ENCODE measurements at regions not wholly inside any gene's neighbourhood (a gene's known extent, or its start where the extent isn't known, plus 50 kb on each side); places are given as distances from the start of the nearest gene placed in this dataset.
"Not testable (repeated sequence)": the region's sequence is repeated elsewhere in the genome, so short reads cannot be mapped to it uniquely, and the experiment has no call there.

GRCh38 chr5:56294354-56294753, 61.2 kb upstream of the ANKRD55 start:
- TF ChIP-seq CTCF (IDR thresholded peaks at IDR 0.05): no peak
- ATAC-seq (no peak), DNase-seq (no peak)
- no peaks in the 10 kb centered on the region for H3K36me3 ChIP-seq
- H3K27me3 ChIP-seq: no peaks in the 10 kb centered on the region
- H3K4me1 ChIP-seq: no peaks in the 10 kb centered on the region
- H3K9me3 ChIP-seq: no peaks in the 10 kb centered on the region
- intact Hi-C loops (cut with DNase I): no loop called here
- no peak overlapping the region for H3K4me3 ChIP-seq
- H3K27ac ChIP-seq: no peak overlapping the region

GRCh38 chr5:56292874-56293273, 59.7 kb upstream of the ANKRD55 start:
- DNase-seq; H3K27me3 ChIP-seq; H3K27ac ChIP-seq; ATAC-seq; H3K36me3 ChIP-seq; H3K4me1 ChIP-seq; intact Hi-C loops (cut with DNase I); H3K9me3 ChIP-seq; H3K4me3 ChIP-seq: not testable (repeated sequence)

GRCh38 chr5:56291661-56292374, 58.7 kb upstream of the ANKRD55 start:
- ATAC-seq (no peak), DNase-seq (no peak)
- Histone ChIP-seq H3K4me1 (no peaks in the 10 kb centered on the region), H3K9me3 (no peaks in the 10 kb centered on the region), H3K27me3 (no peaks in the 10 kb centered on the region), H3K36me3 (no peaks in the 10 kb centered on the region), H3K27ac (no peak overlapping the region), H3K4me3 (no peak overlapping the region)
- no peak for TF ChIP-seq CTCF (IDR thresholded peaks at IDR 0.05)
- intact Hi-C loops (cut with DNase I): no loop called here

GRCh38 chr5:56291079-56291643, 58.0 kb upstream of the ANKRD55 start:
- Histone ChIP-seq H3K9me3 (no peaks in the 10 kb centered on the region), H3K36me3 (no peaks in the 10 kb centered on the region), H3K27me3 (no peaks in the 10 kb centered on the region), H3K4me1 (no peaks in the 10 kb centered on the region), H3K27ac (no peak overlapping the region), H3K4me3 (no peak overlapping the region)
- no peak for TF ChIP-seq CTCF (IDR thresholded peaks at IDR 0.05)
- intact Hi-C loops (cut with DNase I): no loop called here
- ATAC-seq (no peak), DNase-seq (no peak)

GRCh38 chr5:56290378-56291078, 57.4 kb upstream of the ANKRD55 start:
- no peak for TF ChIP-seq CTCF (IDR thresholded peaks at IDR 0.05)
- no peak for ATAC-seq
- no peaks in the 10 kb centered on the region for H3K4me1 ChIP-seq

GRCh38 chr5:56289602-56289987, 56.5 kb upstream of the ANKRD55 start:
- H3K4me1 ChIP-seq: no peaks in the 10 kb centered on the region
- no peak overlapping the region for H3K4me3 ChIP-seq
- intact Hi-C loops (cut with DNase I): no loop called here

More at GRCh38 chr5:56290378-56291078, 57.4 kb upstream of the ANKRD55 start:
- intact Hi-C loops (cut with DNase I): no loop called here
- Histone ChIP-seq H3K27ac (no peak overlapping the region), H3K9me3 (no peaks in the 10 kb centered on the region), H3K36me3 (no peaks in the 10 kb centered on the region), H3K4me3 (no peak overlapping the region), H3K27me3 (no peaks in the 10 kb centered on the region)
- no peak for DNase-seq

More at GRCh38 chr5:56289602-56289987, 56.5 kb upstream of the ANKRD55 start:
- H3K9me3 ChIP-seq: no peaks in the 10 kb centered on the region
- H3K27me3 ChIP-seq: no peaks in the 10 kb centered on the region
- no peak for DNase-seq
- no peak for ATAC-seq
- no peak for TF ChIP-seq CTCF (IDR thresholded peaks at IDR 0.05)
- H3K27ac ChIP-seq: no peak overlapping the region
- H3K36me3 ChIP-seq: no peaks in the 10 kb centered on the region

Measured in upper lobe of right lung (tissue), 1 donor.